ENCODE measurements at regions not wholly inside any gene's neighbourhood (a gene's known extent, or its start where the extent isn't known, plus 50 kb on each side); places are given as distances from the start of the nearest gene placed in this dataset.

GRCh38 chr2:128640166-128640844 is 321.6 kb upstream of the HS6ST1 start:
- DNase-seq, result no peak

- no peak for DNase-seq
Observed at GRCh38 chr2:128640845-128641360, 322.2 kb upstream of the HS6ST1 start.

DNA sequence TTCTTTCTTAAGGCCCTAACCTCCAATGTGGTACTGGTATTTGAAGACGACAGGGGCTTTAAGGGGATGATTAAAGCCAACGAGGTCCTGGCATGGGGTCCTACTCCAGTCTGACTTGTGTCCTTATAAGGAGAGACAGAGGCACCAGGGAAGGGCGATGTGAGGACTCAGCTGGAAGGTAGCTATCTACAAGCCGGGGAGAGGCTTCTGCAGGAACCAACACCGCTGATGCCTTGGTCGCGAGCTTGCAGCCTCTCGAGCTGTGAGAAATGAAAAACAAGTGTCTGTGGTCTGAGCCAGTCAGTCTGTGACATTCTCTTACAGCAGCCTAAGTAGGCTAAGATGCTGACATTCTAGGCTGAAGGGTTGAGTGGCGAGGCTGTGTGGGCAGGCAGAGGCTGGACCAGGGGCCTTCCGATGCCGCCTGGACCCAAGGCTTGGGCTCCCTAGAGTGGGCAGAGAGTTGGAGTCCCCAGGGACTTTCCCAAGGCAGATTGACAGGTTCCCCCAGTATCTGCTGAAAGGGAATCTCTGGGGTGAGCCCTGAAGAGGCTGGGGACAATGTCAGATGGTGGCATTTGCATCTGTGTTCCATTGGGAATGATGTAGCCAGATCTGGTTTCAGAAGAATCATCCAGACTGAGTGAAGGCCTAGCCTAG is 322.9 kb upstream of the HS6ST1 start:
- DNase-seq, result no peak

- no peak for DNase-seq
Observed at GRCh38 chr2:128642316-128642715, 323.6 kb upstream of the HS6ST1 start.

DNA sequence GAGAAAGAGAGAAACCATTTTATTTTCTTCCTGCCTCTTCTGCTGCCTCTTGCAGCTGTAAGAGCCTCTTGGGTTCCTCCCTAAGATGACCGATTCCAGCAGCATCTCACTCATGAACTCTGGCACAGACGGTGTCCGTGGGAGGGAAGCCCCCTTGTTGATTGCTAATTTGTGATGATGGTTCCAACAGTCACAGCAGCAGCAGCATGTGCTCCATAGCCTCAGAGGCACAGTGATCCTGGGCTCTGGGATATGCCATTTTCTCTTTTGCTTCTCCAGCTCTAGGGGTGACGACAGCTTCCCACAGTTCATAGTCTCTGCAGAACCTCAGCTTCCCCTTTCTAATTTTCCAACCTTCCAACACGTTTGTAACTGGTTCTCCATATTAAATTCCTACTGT is 324.2 kb upstream of the HS6ST1 start:
- DNase-seq, result no peak

DNA sequence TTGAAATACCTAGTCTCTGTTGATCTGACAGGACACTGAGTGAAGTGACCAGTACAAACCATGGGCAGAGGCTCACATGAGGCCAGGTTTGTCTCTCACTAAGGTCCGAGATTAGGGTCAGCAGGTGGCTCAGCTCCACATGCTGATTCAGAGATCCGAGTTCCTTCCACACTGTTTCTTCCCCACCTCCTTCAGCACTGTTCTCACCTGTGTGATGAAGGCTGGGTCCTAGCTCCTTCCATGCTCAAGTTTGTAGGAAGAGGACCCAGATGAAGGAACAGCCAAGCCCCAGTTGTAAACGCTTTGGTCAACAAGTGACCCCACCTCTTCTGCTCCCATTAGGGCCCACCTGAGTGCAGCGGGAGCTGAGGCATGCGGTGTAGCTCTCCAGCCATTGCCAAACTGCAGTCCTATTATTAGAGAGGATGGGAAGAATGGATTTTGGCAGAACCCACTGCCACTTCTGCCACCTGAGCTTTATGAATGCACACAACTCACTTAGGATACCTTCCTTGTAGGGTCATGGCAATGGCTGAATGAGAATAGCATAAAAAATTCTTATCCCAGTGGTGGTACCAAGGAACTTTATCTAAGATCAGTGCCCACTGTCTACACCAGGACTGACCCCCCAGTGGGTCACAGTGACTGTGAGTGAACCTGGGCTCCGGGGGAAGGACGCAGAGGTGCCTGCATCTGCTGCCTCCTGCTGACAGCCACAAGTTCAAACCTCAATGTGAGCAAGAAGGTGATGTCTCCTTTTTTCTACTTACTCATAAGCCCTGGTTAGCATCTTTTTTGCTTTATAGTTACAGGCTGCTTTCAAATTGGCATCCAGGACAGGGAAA is 324.8 kb upstream of the HS6ST1 start:
- DNase-seq, result no peak

DNA sequence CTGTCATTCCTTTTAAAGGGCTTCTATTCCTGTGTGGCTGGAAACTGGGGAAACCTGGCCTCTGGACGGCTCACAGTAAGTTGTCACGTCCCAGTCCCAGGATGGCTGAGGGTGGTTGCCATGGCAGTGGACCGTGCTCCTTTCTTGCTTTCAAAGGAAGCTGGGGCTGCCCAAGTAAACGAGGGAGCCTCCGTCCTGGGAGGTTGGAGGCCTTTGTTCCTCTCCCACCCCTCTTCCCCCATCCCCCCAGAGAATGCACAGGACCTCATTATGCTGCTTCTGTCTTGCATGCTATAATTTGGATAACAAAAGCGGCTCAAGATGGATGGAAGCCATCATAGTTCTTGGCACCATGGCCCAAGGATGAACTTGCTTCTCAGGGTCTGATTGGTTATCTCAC is 325.5 kb upstream of the HS6ST1 start:
- no peak for DNase-seq

DNA sequence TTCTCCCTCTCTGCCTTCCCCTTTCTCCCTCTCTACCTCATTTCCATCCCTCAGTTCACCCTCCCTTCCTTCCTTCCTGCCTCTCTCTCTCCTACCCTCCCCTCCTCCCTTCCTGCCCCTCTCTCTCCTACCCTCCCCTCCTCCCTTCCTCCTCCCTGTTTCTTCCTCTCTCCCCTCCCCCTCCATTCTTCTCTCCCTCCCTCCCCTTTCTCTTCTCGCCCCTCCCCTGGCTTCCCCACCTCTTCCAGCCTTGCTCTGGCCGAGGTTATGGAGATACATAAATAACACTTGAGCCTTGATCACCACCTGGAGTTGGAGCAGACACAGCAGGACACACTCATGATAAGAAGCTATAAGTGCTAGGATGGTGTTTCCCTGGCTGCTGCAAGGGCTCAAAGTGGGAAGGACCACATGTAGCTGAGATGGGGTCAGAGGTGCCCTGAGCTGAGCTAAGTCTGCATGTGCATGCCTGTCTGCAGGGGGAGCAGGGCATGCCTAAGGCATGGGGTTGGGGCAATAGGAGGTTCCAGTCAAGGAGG is 326.1 kb upstream of the HS6ST1 start:
- DNase-seq, result no peak

DNA sequence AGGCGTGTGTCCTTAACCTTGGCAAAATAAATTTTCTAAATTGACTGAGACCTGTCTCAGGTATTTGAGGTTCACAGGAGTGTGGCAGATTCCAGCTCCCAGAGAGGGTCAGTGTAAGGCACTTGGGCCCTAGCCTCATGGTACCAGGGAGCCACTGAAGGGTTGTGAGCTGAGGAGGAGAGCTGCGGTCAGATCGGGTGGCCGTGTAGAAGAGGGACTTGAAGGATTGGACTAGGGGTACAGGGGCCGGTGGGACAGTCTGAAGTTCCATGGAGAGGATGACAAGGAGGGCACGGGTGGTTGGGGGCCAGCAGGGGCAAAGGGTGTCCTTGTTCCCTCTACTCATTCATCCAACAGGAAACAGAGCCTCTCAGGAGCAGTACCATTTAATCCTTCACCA is 327.0 kb upstream of the HS6ST1 start:
- DNase-seq, result no peak

DNA sequence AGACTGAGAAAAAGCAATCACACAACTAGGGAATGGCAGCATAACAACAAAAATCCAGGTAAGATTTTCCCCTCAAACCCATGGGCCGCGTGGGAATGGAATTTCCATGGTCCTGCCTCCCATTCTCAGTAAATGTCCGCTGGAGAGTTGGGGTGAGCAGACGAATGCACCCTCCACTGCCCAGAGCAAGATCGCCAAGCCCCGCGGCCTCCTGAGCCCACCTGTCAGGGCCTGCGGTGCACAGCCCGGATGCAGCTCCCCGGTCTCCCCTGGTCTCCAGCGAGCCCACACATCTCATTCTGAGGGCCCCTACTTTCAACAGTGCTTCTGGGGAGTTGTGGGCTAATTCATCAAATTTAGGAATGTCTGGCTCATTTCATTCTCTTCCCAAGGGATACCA is 327.4 kb upstream of the HS6ST1 start:
- no peak for DNase-seq

GRCh38 chr2:128646691-128647090 is 328.0 kb upstream of the HS6ST1 start:
- no peak for DNase-seq

DNA sequence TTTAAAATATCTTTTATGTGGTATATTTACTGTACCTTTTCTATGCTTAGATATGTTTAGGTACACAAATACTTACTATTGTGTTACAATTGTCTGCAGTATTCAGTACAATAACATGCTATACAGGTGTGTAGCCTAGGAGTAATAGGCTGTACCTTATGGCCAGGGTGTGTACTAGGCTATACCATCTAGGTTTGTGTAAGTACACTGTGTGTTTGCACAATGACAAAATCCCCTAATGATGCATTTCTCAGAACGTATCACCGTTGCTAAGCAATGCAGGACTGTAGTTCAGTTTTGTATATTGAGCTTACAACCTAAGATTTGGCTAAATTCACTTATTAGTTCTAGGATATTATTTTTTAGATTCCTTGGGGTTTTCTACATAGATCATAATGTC is 332.3 kb upstream of the HS6ST1 start:
- DNase-seq, result no peak

- DNase-seq, result no peak
Observed at GRCh38 chr2:128654408-128654807, 335.7 kb upstream of the HS6ST1 start.

GRCh38 chr2:128660836-128661235 is 342.2 kb upstream of the HS6ST1 start:
- no peak for DNase-seq

GRCh38 chr2:128661311-128661710 is 342.6 kb upstream of the HS6ST1 start:
- DNase-seq, result no peak

DNA sequence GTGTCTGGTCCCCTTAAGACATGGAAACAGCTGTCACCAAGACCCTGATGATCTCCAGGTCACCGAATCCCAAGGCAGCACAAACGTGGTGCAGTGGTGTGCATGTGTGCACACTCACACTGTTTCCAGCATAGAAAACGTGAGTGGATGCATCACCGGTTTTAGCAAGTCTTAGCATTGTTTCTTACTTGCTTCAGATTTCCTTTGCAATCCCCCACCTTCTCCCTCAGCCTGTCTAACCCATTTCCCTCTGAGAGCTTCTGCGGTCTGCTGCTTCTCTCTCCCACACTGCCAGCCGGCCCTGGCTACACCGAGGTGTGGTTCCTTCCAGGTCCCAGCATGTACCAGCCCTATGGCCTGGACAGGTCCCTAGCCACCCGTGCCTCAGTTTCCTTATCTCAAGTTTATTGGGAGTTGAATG is 343.4 kb upstream of the HS6ST1 start:
- DNase-seq, result no peak

DNA sequence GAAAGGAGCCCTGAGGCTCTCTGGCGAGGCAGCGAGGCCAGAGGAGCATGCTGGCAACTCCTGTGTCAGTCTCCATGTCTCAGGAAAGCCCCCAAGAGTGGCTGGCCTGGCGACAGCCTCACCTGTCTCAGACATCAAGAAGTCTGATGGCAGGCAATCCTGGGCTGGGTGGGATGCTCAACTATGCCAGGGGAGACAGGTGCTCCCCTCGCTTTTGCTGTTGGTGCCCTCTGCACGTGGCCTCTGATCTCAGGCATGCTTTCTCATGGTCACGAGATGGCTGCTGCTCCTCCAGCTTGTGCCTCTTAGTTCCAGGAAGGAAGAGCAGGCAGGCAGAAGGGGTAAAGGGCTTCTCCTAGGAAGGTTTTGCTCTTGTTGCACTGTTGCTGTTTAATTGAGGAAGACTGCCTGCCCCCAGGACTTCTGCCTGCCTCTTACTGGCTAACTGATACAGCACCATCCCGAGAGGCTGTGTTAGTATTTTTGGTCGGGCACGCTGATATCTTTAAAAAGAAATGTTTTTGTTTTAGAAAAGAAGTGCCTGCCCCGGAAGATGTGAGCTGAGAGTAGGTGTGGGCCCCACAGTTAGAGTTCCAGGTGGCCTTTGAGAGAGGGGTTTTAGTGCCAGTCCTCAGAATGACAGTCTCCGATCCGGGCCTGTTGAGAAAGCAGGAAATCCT is 344.8 kb upstream of the HS6ST1 start:
- DNase-seq, result no peak

GRCh38 chr2:128664499-128664971 is 345.9 kb upstream of the HS6ST1 start:
- no peak for DNase-seq

GRCh38 chr2:128665113-128665512 is 346.4 kb upstream of the HS6ST1 start:
- DNase-seq, result no peak

- DNase-seq, result no peak
Observed at GRCh38 chr2:128666596-128666995, 347.9 kb upstream of the HS6ST1 start.

DNA sequence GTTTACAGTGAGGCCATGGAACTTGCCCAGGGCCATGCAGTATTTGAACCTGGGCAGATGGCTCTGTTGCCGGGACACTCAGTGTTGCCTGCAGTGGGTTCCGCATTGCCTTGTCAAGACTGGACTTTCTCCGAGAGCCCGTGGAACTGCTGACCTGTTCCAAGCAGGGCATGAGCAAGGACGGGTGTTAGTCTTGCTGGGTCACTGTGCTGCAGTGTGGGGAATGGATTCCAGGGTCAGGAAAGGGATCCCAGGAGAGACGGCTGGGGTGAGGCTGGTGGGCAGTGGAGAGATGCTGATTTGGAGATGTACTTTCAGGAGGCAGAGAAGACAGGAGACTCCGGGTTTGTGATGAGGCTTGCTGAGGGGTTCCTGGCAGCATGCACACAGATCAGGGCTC is 348.7 kb upstream of the HS6ST1 start:
- DNase-seq, result no peak

- no peak for DNase-seq
Observed at GRCh38 chr2:128668946-128669345, 350.3 kb upstream of the HS6ST1 start.

DNA sequence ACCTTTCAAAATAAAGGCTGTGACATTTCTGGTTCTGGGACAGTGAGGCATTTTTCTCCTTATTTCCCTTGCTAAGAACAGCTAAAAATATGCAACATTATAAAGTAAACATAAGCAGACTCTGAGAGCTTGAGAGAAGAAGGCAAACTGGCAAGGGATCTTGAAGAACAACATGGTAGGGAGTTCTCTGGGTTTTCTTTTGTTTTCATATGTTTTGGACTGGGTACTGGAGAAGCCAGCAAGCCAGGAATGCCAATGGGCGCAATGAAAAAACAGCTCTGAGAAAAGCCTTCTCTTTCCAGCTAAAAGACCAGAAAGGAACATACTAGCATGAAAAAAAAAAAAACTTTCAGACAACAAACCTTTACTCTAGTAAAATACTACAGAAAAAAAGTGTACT is 351.4 kb upstream of the HS6ST1 start:
- no peak for DNase-seq
